ENCODE measurements at regions not wholly inside any gene's neighbourhood (a gene's known extent, or its start where the extent isn't known, plus 50 kb on each side); places are given as distances from the start of the nearest gene placed in this dataset.

DNA sequence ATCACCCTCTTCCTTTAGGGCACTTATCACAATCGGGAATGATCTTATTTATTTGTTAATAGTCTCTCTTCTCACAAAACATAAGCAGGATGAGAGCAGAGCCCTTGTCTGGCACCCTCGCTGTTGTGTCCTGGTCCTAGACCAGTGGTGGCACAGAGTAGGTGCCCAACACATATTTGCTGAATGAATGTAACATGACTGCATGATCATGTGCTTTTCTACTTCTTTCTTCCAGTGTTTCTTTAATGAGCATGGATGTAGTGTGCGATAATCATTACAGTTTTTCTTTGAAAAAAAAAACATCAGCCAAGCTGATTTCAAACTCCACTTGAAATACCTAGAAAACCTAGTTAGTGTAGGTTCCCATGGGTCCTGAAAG lies 164.1 kb downstream of the CHIC2 start:
- no peaks in the 10 kb centered on the region for H4K20me1 ChIP-seq (ENCODE audit: insufficient read depth, low read length)
- H3K4me2 ChIP-seq (replicated peaks; ENCODE audit: extremely low read depth, low read length, poor library complexity, severe bottlenecking) = no peak overlapping the region
- TF ChIP-seq, protein P1, sequence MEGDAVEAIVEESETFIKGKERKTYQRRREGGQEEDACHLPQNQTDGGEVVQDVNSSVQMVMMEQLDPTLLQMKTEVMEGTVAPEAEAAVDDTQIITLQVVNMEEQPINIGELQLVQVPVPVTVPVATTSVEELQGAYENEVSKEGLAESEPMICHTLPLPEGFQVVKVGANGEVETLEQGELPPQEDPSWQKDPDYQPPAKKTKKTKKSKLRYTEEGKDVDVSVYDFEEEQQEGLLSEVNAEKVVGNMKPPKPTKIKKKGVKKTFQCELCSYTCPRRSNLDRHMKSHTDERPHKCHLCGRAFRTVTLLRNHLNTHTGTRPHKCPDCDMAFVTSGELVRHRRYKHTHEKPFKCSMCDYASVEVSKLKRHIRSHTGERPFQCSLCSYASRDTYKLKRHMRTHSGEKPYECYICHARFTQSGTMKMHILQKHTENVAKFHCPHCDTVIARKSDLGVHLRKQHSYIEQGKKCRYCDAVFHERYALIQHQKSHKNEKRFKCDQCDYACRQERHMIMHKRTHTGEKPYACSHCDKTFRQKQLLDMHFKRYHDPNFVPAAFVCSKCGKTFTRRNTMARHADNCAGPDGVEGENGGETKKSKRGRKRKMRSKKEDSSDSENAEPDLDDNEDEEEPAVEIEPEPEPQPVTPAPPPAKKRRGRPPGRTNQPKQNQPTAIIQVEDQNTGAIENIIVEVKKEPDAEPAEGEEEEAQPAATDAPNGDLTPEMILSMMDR (IDR thresholded peaks at IDR 0.05) = no peak
- Mint-ChIP-seq H3K4me3 (no peak overlapping the region), H3K4me1 (peaks cover 7% of the 10 kb centered on the region), H3K9me3 (peaks cover 0 to 2% (median 0%) of the 10 kb centered on the region in 7 donors), H3K27me3 (ENCODE audit: low read depth in 3 of 3) (peaks cover 2 to 10% (median 3%) of the 10 kb centered on the region in 3 donors), H3K36me3 (no peaks in the 10 kb centered on the region), H3K27ac (no peak overlapping the region)
- 100% methylated on average over 1 of the region's 3 CpGs for WGBS (ENCODE audit: insufficient coverage)
- no peak overlapping the region for H3K27ac ChIP-seq (ENCODE audit: low read depth in 1 of 2, low read length in 2 of 2)
- H2AFZ ChIP-seq (ENCODE audit: insufficient read depth, low read depth, low read length, poor library complexity, severe bottlenecking) = no peak overlapping the region
- H3K4me1 ChIP-seq (ENCODE audit: control insufficient read depth in 1 of 2, insufficient read depth in 2 of 2, low read length in 2 of 2) = peaks cover 4 to 6% of the 10 kb centered on the region in 2 donors
- H3K79me2 ChIP-seq (ENCODE audit: insufficient read depth, low read length) = no peaks in the 10 kb centered on the region
- no peak for DNase-seq
- H3K9me3 ChIP-seq (replicated peaks in 1 of 2; ENCODE audit: control insufficient read depth in 1 of 2, insufficient read depth in 1 of 2, low read length in 2 of 2) = no peaks in the 10 kb centered on the region
- intact Hi-C loops (cut with micrococcal nuclease) = no loop called here
- H3K27me3 ChIP-seq (ENCODE audit: control insufficient read depth in 2 of 2, insufficient read depth in 2 of 2, low read length in 2 of 2) = peaks cover 0 to 2% of the 10 kb centered on the region in 2 donors
- H3K4me3 ChIP-seq (replicated peaks in 1 of 3; ENCODE audit: low read depth in 2 of 3, low read length in 3 of 3) = no peak overlapping the region
- H3K9ac ChIP-seq (ENCODE audit: insufficient read depth, low read length, poor library complexity, severe bottlenecking) = no peak overlapping the region
- H3K36me3 ChIP-seq (replicated peaks in 1 of 2; ENCODE audit: control insufficient read depth in 1 of 2, insufficient read depth in 2 of 2, low read length in 2 of 2) = no peaks in the 10 kb centered on the region

DNA sequence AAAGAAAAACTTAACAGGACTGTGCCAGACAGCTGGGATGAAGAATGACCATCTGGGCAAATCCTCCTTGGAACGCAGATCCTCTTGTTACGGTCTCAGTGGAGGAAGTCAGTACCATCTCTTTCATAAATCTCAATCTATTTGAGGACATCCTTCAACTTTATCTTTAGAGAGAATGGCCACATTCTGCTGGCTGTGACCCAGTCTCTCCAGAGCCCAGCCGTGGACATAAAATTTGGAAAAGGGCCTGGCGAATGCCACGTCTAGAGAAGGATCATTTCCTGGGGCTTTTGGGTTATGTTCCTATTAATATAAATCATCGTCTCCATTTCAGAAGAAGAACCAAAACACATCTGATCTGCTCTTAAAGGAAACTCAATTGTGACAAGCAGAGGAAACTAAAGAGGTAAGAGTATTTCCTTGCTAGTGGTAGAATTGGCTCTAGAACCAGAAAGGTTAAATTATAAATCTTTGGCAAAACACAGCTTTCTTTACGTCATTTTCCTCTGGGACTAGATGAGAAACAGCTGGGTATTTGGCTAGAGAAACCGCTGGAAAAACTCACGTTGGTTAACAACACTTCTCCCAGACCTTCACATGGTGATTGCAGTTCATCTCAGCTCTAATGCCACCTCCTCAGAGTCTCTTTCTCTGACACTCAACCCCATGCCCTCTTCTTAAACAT lies 164.7 kb downstream of the CHIC2 start:
- Histone ChIP-seq H3K4me2 (replicated peaks; ENCODE audit: extremely low read depth, low read length, poor library complexity, severe bottlenecking) (no peak overlapping the region), H2AFZ (ENCODE audit: insufficient read depth, low read depth, low read length, poor library complexity, severe bottlenecking) (no peak overlapping the region), H3K4me3 (replicated peaks in 1 of 3; ENCODE audit: low read depth in 2 of 3, low read length in 3 of 3) (no peak overlapping the region), H4K20me1 (ENCODE audit: insufficient read depth, low read length) (no peaks in the 10 kb centered on the region), H3K9ac (ENCODE audit: insufficient read depth, low read length, poor library complexity, severe bottlenecking) (no peak overlapping the region), H3K4me1 (ENCODE audit: control insufficient read depth in 1 of 2, insufficient read depth in 2 of 2, low read length in 2 of 2) (peaks cover 0 to under 1% of the 10 kb centered on the region in 2 donors), H3K9me3 (replicated peaks in 1 of 2; ENCODE audit: control insufficient read depth in 1 of 2, insufficient read depth in 1 of 2, low read length in 2 of 2) (no peaks in the 10 kb centered on the region), H3K79me2 (ENCODE audit: insufficient read depth, low read length) (no peaks in the 10 kb centered on the region), H3K27ac (ENCODE audit: low read depth in 1 of 2, low read length in 2 of 2) (no peak overlapping the region), H3K27me3 (ENCODE audit: control insufficient read depth in 2 of 2, insufficient read depth in 2 of 2, low read length in 2 of 2) (peaks cover 0 to 2% of the 10 kb centered on the region in 2 donors), H3K36me3 (replicated peaks in 1 of 2; ENCODE audit: control insufficient read depth in 1 of 2, insufficient read depth in 2 of 2, low read length in 2 of 2) (no peaks in the 10 kb centered on the region)
- no peak for DNase-seq
- Mint-ChIP-seq H3K9me3 (peaks cover 0 to 2% (median 0%) of the 10 kb centered on the region in 7 donors), H3K36me3 (no peaks in the 10 kb centered on the region), H3K27ac (no peak overlapping the region), H3K4me3 (no peak overlapping the region), H3K27me3 (ENCODE audit: low read depth in 3 of 3) (peaks cover 2 to 9% (median 3%) of the 10 kb centered on the region in 3 donors), H3K4me1 (peaks cover 2% of the 10 kb centered on the region)
- TF ChIP-seq, protein P1 (IDR thresholded peaks at IDR 0.05) = no peak
- 75% methylated on average over 2 of the region's 9 CpGs for WGBS (ENCODE audit: insufficient coverage)
- intact Hi-C loops (cut with micrococcal nuclease) = no loop called here

All from CD14-positive monocyte (primary cell).